D721Med (cell line): ENCODE measurements at regions not wholly inside any gene's neighbourhood (a gene's known extent, or its start where the extent isn't known, plus 50 kb on each side); places are given as distances from the start of the nearest gene placed in this dataset.

Experiments used
- DNase-seq: peaks from one replicate; pipeline ENCODE4 v3.0.0; 2011; ENCODE audit warnings: low spot score; ENCODE audit not compliant: insufficient read length
- FAIRE-seq: peaks from 2 replicates; lab custom pipeline; 2011; peaks lifted over from hg19 to GRCh38; lab: Jason Lieb, UNC
- TF ChIP-seq, protein P1 (sequence below): IDR thresholded peaks from 2 replicates; pipeline ENCODE4 v1.5.1; 2012; ENCODE audit warnings: mild to moderate bottlenecking, control low read depth; ENCODE audit not compliant: insufficient read depth; ENCODE audit errors: missing control alignments

DNA sequence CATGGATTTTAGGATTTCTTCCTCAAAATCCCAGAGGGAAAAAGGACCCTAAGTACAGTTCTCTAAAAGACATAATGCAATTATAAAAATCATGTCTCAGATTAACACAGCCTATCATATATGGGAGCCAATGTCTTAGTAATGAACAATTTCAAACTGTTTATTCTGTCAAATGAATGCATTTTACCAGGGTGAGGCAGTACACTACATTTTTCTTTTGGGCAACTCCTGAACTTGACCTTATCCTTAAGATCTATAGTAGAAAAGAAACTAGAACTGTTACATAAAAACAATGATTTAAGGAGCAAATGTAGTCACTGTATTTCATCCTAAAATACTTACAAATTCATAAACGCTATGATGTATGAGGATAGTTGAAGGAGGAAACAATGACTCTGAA is 226.3 kb upstream of the B3GALT2 start:
- no peak for DNase-seq
- FAIRE-seq = peak; percentile 73
- TF ChIP-seq, protein P1, sequence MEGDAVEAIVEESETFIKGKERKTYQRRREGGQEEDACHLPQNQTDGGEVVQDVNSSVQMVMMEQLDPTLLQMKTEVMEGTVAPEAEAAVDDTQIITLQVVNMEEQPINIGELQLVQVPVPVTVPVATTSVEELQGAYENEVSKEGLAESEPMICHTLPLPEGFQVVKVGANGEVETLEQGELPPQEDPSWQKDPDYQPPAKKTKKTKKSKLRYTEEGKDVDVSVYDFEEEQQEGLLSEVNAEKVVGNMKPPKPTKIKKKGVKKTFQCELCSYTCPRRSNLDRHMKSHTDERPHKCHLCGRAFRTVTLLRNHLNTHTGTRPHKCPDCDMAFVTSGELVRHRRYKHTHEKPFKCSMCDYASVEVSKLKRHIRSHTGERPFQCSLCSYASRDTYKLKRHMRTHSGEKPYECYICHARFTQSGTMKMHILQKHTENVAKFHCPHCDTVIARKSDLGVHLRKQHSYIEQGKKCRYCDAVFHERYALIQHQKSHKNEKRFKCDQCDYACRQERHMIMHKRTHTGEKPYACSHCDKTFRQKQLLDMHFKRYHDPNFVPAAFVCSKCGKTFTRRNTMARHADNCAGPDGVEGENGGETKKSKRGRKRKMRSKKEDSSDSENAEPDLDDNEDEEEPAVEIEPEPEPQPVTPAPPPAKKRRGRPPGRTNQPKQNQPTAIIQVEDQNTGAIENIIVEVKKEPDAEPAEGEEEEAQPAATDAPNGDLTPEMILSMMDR = no peak

DNA sequence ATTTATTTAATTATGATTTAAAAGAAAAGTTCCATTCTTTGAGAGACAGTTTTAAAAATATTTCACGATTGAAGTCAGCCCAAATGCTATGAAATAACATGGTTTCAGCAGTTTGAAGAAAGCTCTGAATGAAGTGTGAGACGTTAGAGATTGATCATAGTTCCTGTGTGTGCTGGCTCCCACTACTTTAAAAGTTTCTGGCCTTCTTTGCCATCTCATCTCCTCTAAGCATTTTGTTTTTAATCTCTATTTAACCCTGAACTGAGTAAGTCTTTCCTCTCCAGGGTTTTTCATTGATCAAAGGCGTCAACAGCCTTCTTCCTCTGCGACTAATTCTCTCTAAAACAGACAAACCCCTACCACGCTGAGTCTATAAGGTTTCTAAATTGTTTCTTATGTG is 225.3 kb upstream of the B3GALT2 start:
- FAIRE-seq (no peak), DNase-seq (no peak)
- TF ChIP-seq, protein P1 = no peak

DNA sequence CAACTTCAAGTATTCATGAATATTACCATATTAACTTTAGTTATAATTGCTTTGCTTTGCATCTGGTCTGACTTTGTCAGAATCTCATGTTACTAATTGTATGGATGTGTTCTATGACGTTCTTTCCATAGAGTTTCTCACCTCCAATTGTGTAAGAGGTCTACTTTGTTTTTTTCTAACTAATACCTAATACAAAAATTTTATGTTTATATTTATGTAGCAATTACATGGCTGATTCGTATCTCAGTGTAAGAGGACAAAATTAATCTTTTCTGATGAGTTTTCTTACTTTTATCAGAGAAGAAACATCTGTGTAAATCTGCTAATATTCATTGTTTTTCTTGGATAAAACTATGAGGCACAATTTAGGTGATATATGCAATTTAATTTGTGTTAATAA is 224.8 kb upstream of the B3GALT2 start:
- TF ChIP-seq, protein P1 = no peak
- FAIRE-seq (no peak), DNase-seq (no peak)

DNA sequence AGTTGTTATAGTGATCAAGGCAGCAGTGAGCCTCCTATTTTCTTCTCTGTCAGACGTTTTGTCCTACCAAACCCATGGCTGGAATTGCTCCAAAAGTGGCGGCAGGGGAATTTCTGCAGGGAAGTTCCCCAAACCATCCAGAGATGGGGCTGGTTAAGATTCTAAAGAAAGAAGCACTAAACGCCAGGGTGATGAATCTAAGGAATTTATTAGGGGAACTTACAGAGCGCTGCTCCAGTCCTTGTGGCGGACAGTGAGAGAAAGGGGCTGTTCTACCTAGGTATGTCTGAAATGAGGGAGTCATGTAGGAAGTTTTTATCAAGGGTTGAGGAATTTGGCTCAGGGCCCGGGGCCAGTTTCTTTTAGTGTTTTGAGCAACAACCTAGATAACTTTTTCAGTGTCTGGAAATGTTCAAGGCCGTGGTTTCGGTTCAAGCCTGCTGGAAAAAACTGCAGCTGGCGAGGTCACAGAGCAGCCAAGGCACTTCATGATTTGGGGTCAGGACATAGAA is 222.4 kb upstream of the B3GALT2 start:
- no peak for FAIRE-seq
- TF ChIP-seq, protein P1 = no peak
- no peak for DNase-seq

DNA sequence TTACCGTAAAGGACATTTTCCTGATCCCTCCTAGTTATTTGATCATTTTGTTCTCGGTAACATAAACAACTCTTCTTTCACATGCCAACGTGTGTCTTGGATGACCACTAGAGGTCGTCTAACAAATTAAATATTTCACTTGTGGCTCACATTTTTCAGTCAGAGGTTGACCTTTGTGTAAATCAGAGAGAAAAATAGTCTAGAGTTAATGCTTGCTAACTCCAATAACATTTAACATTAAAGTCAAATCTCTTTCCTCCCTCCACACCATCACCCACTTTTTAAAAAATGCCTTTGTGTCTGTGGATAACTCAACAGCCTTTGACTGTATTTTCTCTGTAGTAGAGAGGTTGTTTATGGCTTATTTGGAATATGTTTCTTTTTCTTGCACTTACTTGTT is 220.5 kb upstream of the B3GALT2 start:
- FAIRE-seq = peak; percentile 98
- no peak for DNase-seq
- TF ChIP-seq, protein P1 = peak; percentile 93

DNA sequence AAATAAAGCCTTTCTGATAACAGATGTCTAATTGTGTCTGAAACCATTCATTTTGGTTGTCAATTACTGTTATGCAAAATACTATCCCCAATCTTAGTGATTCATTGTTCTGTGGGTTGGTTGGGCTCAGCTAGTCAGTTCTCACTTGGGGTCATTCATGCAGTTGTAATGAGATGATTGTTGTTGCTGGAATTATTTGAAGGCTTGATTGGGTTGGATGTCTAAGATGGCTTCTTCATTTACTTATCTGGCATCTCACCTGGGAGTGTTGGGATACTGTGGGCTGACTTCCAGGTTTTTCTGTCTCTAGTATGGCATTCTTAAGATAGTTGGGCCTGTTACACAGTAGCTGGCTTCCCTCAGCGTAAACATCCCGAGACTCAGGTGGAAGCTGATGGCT is 217.8 kb upstream of the B3GALT2 start:
- FAIRE-seq (peak; percentile 69), DNase-seq (no peak)
- TF ChIP-seq, protein P1 = no peak

DNA sequence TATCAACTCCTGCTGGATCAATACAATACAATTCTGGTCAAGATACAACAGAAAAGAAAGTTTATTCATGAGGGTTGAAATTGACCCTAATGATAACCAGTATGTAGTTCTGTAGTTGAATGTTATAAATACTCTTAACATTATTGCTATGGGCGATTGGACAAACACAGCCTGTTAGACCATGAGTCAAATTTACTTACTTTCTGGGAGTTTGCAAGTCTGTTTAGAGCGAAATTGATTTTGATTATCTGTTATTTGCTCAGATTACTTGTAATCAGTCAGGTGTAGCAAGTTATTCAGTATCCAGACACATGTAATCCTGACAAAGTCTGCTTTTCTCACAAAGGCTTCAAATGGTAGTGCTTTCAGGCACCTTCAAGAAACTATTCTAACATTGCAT is 216.6 kb upstream of the B3GALT2 start:
- DNase-seq = no peak
- TF ChIP-seq, protein P1 = no peak
- peak; percentile 85 for FAIRE-seq
